ENCODE measurements at regions not wholly inside any gene's neighbourhood (a gene's known extent, or its start where the extent isn't known, plus 50 kb on each side); places are given as distances from the start of the nearest gene placed in this dataset.

DNA sequence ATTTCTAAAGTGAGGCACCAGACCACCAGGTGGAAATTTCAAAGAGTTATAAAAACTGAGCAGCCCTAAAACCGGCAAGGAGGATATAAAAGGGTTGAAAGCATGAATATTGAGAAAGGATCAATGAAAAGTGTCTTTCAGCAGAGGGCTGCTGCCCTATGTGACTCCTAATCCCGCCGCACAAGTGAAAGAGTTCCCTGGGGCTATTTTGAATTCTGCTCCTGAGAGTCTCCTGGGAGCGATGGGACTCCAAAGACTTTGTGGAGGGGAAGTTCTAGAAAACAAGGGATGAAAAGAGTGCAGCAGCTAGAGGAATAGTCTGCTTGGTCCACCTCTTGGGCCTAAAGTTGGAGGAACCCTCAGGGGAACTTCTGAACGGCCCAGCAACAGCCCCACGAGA lies 205.2 kb downstream of the SP3 start:
- Histone ChIP-seq H2BK120ac (replicated peaks; ENCODE audit: low read depth, low read length) (peak overlapping the region; percentile 61), H2BK15ac (ENCODE audit: low read length) (no peak overlapping the region), H3K9ac (replicated peaks in 1 of 4; ENCODE audit: extremely low read depth in 1 of 4, low read depth in 3 of 4, low read length in 3 of 4) (no peak overlapping the region), H3K27ac (ENCODE audit: low read depth, low read length) (no peak overlapping the region), H2AFZ (ENCODE audit: low read length) (no peak overlapping the region), H2BK20ac (ENCODE audit: low read length) (no peak overlapping the region), H3K18ac (ENCODE audit: extremely low read depth, low read length) (peak overlapping the region; percentile 67; the same call in 1 of the 2 replicates), H4K91ac (replicated peaks; ENCODE audit: insufficient read length, low read length) (peak overlapping the region; percentile 25), H3K79me2 (ENCODE audit: control insufficient read depth in 1 of 2, insufficient read depth in 2 of 2, low read length in 2 of 2) (no peaks in the 10 kb centered on the region), H3K79me1 (ENCODE audit: low read depth, low read length) (no peaks in the 10 kb centered on the region), H3K56ac (replicated peaks; ENCODE audit: insufficient read length, low read depth, low read length) (no peak overlapping the region), H3K9me3 (ENCODE audit: insufficient read depth in 2 of 2, low read depth in 1 of 2, low read length in 1 of 2) (no peaks in the 10 kb centered on the region), H3K4me1 (replicated peaks in 1 of 4; ENCODE audit: control insufficient read depth in 3 of 4, insufficient read depth in 4 of 4, low read length in 3 of 4) (peaks cover 2 to 14% (median 10%) of the 10 kb centered on the region in 4 experiments; a peak in 6 of 7 replicates), H3K4me3 (ENCODE audit: extremely low read depth in 1 of 4, insufficient read depth in 2 of 4, low read depth in 3 of 4, low read length in 4 of 4) (no peak overlapping the region), H4K20me1 (replicated peaks in 1 of 2; ENCODE audit: control insufficient read depth in 1 of 2, insufficient read depth in 2 of 2, low read length in 2 of 2) (no peaks in the 10 kb centered on the region), H3K23ac (ENCODE audit: insufficient read length) (no peak overlapping the region), H4K8ac (ENCODE audit: extremely low read depth, insufficient read depth, low read length) (no peak overlapping the region; the same call in 1 of the 2 replicates), H3K4ac (replicated peaks; ENCODE audit: insufficient read length, low read depth, low read length) (no peak overlapping the region), H2BK5ac (ENCODE audit: low read depth, low read length) (peak overlapping the region; percentile 28; the same call in 1 of the 2 replicates), H2BK12ac (ENCODE audit: low read depth, low read length) (no peak overlapping the region), H3K36me3 (ENCODE audit: control insufficient read depth in 2 of 4, insufficient read depth in 4 of 4, low read length in 3 of 4) (no peaks in the 10 kb centered on the region), H3K27me3 (replicated peaks in 1 of 4; ENCODE audit: control insufficient read depth in 3 of 4, extremely low read depth in 1 of 4, insufficient read depth in 3 of 4, low read length in 3 of 4) (no peaks in the 10 kb centered on the region), H3K23me2 (ENCODE audit: low read depth, low read length) (no peaks in the 10 kb centered on the region; the same call in 1 of the 2 replicates), H3K4me2 (ENCODE audit: insufficient read depth in 1 of 2, low read depth in 2 of 2, low read length in 2 of 2) (no peak overlapping the region; a peak in 1 of 4 replicates), H3K14ac (ENCODE audit: insufficient read length) (no peak overlapping the region), H2AK5ac (ENCODE audit: low read depth, low read length) (no peak overlapping the region), H4K5ac (ENCODE audit: insufficient read length, low read depth, low read length) (peak overlapping the region; percentile 28)
- DNase-seq (ENCODE audit: low read depth in 1 of 2, low spot score in 2 of 2) (no peak), FAIRE-seq (no peak)
- TF ChIP-seq CREB1 (IDR thresholded peaks at IDR 0.05) (no peak), EP300 (IDR thresholded peaks at IDR 0.05; ENCODE audit: borderline replicate concordance in 1 of 2, low read depth in 2 of 2, low read length in 2 of 2) (no peak), TAF7 (optimal IDR thresholded peaks at IDR 0.05; ENCODE audit: borderline replicate concordance, low read depth, low read length) (no peak), TBP (IDR thresholded peaks at IDR 0.05; ENCODE audit: low read depth, low read length) (no peak), YY1 (IDR thresholded peaks at IDR 0.05; ENCODE audit: low read depth, low read length) (no peak), HDAC2 (IDR thresholded peaks at IDR 0.05; ENCODE audit: borderline replicate concordance in 1 of 2, low read depth in 2 of 2, low read length in 2 of 2) (0 out of 4 replicates have a peak, but pooled peaks of 1 of the 2 experiments have one; percentile 32), NANOG (IDR thresholded peaks at IDR 0.05; ENCODE audit: insufficient read depth, low read depth, low read length, poor library complexity, severe bottlenecking) (no peak)
- TF ChIP-seq, protein P1, sequence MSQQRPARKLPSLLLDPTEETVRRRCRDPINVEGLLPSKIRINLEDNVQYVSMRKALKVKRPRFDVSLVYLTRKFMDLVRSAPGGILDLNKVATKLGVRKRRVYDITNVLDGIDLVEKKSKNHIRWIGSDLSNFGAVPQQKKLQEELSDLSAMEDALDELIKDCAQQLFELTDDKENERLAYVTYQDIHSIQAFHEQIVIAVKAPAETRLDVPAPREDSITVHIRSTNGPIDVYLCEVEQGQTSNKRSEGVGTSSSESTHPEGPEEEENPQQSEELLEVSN (IDR thresholded peaks at IDR 0.05): no peak
- ChIA-PET POLR2A (ENCODE audit: partially characterized antibody) (no interaction called here), CTCF (ENCODE audit: partially characterized antibody) (no interaction called here)
- WGBS, 2 experiments (ENCODE audit: extremely low coverage in 1 of 2, insufficient coverage in 1 of 2, insufficient read length in 1 of 2, insufficient replicate concordance in 2 of 2, low coverage in 1 of 2, low lambda C conversion rate in 2 of 2, missing lambda C conversion rate in 1 of 2): 60% methylated on average over 6 of the region's 6 CpGs; no CpG with 5 or more reads in 1 of the 2 experiments
